ENCODE measurements at regions not wholly inside any gene's neighbourhood (a gene's known extent, or its start where the extent isn't known, plus 50 kb on each side); places are given as distances from the start of the nearest gene placed in this dataset.

DNA sequence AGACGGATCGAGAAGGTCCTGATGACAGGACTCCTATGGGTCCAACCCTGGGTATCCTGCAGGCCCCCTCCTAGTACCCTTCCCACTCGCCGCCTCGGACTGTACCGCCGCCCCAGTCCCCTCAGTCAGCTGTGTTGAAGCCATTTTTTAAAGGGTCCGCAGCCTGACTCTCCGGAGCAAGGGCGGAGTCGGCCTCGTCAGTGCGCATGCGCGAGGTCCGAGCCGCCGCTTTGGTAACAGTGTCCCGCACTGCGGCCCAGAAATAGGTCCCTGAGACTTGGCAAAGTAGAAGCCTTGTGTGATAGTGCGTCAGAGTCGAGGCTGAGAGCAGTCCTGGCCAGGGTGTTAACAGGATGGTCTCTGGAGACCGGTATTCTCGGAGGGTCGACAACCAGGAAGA lies 769.0 kb upstream of the ALG10B start:
- TF ChIP-seq PBX2 (CRISPR knock-in tag; IDR thresholded peaks at IDR 0.05; ENCODE audit: low read depth) (no peak), PBX2 (tag; conservative IDR thresholded peaks at IDR 0.05; ENCODE audit: low read depth) (no peak), CC2D1A (IDR thresholded peaks at IDR 0.05) (no peak), SIRT6 (IDR thresholded peaks at IDR 0.05; ENCODE audit: low read depth, low read length) (no peak), FIP1L1 (IDR thresholded peaks at IDR 0.05; ENCODE audit: low read depth, low read length, poor library complexity, severe bottlenecking) (no peak), NCOR1 (IDR thresholded peaks at IDR 0.05) (no peak), CBFB (CRISPR knock-in tag; IDR thresholded peaks at IDR 0.05) (no peak), SIN3A (IDR thresholded peaks at IDR 0.05; ENCODE audit: borderline replicate concordance in 2 of 2, control insufficient read depth in 1 of 2, low read depth in 2 of 2, low read length in 2 of 2) (no peak), HMGXB4 (CRISPR knock-in tag; IDR thresholded peaks at IDR 0.05) (no peak), SAFB2 (IDR thresholded peaks at IDR 0.05; ENCODE audit: borderline replicate concordance, low read depth, low read length, severe bottlenecking) (no peak)
- TF ChIP-seq, protein P1, sequence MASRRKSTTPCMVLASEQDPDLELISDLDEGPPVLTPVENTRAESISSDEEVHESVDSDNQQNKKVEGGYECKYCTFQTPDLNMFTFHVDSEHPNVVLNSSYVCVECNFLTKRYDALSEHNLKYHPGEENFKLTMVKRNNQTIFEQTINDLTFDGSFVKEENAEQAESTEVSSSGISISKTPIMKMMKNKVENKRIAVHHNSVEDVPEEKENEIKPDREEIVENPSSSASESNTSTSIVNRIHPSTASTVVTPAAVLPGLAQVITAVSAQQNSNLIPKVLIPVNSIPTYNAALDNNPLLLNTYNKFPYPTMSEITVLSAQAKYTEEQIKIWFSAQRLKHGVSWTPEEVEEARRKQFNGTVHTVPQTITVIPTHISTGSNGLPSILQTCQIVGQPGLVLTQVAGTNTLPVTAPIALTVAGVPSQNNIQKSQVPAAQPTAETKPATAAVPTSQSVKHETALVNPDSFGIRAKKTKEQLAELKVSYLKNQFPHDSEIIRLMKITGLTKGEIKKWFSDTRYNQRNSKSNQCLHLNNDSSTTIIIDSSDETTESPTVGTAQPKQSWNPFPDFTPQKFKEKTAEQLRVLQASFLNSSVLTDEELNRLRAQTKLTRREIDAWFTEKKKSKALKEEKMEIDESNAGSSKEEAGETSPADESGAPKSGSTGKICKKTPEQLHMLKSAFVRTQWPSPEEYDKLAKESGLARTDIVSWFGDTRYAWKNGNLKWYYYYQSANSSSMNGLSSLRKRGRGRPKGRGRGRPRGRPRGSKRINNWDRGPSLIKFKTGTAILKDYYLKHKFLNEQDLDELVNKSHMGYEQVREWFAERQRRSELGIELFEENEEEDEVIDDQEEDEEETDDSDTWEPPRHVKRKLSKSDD (conservative IDR thresholded peaks at IDR 0.05; ENCODE audit: low read length): no peak
- TF ChIP-seq, protein P2, sequence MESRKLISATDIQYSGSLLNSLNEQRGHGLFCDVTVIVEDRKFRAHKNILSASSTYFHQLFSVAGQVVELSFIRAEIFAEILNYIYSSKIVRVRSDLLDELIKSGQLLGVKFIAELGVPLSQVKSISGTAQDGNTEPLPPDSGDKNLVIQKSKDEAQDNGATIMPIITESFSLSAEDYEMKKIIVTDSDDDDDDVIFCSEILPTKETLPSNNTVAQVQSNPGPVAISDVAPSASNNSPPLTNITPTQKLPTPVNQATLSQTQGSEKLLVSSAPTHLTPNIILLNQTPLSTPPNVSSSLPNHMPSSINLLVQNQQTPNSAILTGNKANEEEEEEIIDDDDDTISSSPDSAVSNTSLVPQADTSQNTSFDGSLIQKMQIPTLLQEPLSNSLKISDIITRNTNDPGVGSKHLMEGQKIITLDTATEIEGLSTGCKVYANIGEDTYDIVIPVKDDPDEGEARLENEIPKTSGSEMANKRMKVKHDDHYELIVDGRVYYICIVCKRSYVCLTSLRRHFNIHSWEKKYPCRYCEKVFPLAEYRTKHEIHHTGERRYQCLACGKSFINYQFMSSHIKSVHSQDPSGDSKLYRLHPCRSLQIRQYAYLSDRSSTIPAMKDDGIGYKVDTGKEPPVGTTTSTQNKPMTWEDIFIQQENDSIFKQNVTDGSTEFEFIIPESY (CRISPR knock-in tag; IDR thresholded peaks at IDR 0.05): no peak
